D721Med (cell line): ENCODE measurements at regions not wholly inside any gene's neighbourhood (a gene's known extent, or its start where the extent isn't known, plus 50 kb on each side); places are given as distances from the start of the nearest gene placed in this dataset.

ENCODE experiments used
- DNase-seq: peaks from one replicate; pipeline ENCODE4 v3.0.0; 2011; ENCODE audit warnings: low spot score; ENCODE audit not compliant: insufficient read length
- FAIRE-seq: peaks from 2 replicates; lab custom pipeline; 2011; peaks lifted over from hg19 to GRCh38; lab: Jason Lieb, UNC
- CTCF ChIP-seq: IDR thresholded peaks from 2 replicates; pipeline ENCODE4 v1.5.1; 2012; ENCODE audit warnings: mild to moderate bottlenecking, control low read depth; ENCODE audit not compliant: insufficient read depth; ENCODE audit errors: missing control alignments

- no peak for FAIRE-seq
- no peak for DNase-seq
- no peak for TF ChIP-seq CTCF
Measured at GRCh38 chr15:98195796-98196195, 235.3 kb downstream of the ARRDC4 start.

DNA sequence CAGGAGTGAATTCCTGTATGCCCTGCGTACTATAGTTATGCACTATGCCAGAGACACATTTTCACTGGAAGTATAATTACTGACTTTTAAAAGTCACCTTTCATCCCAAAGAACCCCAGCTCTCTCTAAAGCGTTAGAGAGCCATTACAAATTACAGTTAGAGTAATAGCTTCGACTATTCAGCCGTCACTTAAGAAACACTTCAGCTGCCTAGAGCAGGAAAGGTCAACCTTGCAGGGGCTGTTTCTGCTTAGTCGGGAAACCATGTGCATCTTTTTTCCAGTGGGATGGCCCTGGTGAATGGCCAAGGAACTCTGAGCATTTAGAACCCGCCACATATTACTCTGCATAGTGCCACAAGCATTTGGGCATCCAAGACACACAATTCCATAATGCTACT is 235.9 kb downstream of the ARRDC4 start:
- no peak for TF ChIP-seq CTCF
- DNase-seq: no peak
- FAIRE-seq: no peak

DNA sequence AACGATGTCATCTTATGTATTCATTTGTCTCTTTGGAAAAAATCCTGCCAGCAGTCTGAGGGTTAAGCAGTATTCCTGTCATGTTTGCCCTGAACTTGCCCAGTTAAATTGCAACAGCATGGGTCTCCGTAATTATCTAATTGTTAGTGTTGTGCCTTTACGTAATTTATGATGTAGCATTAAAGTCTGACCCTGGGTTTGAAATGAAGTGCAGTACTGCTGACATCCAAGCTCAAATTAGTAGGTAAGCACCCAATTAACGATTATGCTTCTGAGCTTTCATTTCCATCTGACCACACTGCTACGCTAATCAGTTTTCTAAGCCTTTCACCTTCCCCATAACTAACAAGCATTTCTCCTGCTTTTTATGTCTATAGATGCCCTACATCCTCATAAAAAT is 241.8 kb downstream of the ARRDC4 start:
- no peak for TF ChIP-seq CTCF
- DNase-seq (no peak), FAIRE-seq (no peak)

- FAIRE-seq (no peak), DNase-seq (no peak)
- no peak for TF ChIP-seq CTCF
Measured at GRCh38 chr15:98203872-98204660, 243.6 kb downstream of the ARRDC4 start.

DNA sequence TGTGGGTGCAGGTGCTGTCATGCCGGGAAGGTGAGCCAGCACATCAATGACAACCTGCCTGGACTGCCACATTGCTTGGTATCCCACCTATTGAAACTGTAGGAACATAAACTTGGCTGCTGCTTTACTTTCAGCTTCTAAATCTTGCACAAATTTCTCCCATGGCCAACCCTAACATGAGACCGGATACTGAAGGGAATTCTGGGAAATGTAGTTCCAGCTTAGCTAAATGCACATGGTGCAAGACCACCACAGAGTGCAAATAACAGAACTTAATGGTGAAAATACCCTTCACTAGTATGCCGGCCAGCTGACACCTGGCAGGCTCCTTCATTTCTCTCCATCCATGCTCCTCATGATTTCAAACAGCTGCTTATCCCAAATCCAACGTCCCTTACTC is 247.4 kb downstream of the ARRDC4 start:
- DNase-seq: no peak
- no peak for TF ChIP-seq CTCF
- FAIRE-seq: no peak

GRCh38 chr15:98213346-98213979 is 253.0 kb downstream of the ARRDC4 start:
- DNase-seq (no peak), FAIRE-seq (no peak)

More at GRCh38 chr15:98213346-98213979, 253.0 kb downstream of the ARRDC4 start:
- no peak for TF ChIP-seq CTCF
